HepG2 (cell line): ENCODE measurements at regions not wholly inside any gene's neighbourhood (a gene's known extent, or its start where the extent isn't known, plus 50 kb on each side); places are given as distances from the start of the nearest gene placed in this dataset.
A peak's percentile ranks its signal among the peaks of the same experiment; 100 is the strongest.

Experiments
- BCL6 ChIP-seq: IDR thresholded peaks from 2 replicates; pipeline ENCODE4 v1.6.1; 2016; ENCODE audit warnings: missing genetic modification reagents, missing compliant biosample characterization
- BORCS8-MEF2B ChIP-seq: sonication (generic); formaldehyde crosslinking; IDR thresholded peaks from 2 replicates; pipeline ENCODE4 v1.8.0; 2022; ENCODE audit warnings: mild to moderate bottlenecking, missing genetic modification reagents
- GTF2F1 ChIP-seq: fragments of 150-350 bp; IDR thresholded peaks from 2 replicates; pipeline ENCODE4 v1.6.1; 2014; ENCODE audit warnings: low read length
- HNRNPK ChIP-seq: fragments of 200-400 bp; formaldehyde crosslinking; IDR thresholded peaks from 2 replicates; pipeline ENCODE4 v1.6.1; 2018; ENCODE audit warnings: low read length, low read depth, moderate library complexity, mild to moderate bottlenecking; ENCODE audit not compliant: poor library complexity, severe bottlenecking
- KDM4B ChIP-seq: sonication (generic); formaldehyde crosslinking; IDR thresholded peaks from 2 replicates; pipeline ENCODE4 v1.4.0; 2020; ENCODE audit warnings: missing genetic modification reagents
- KLF12 ChIP-seq: sonication (generic); formaldehyde crosslinking; IDR thresholded peaks from 2 replicates; pipeline ENCODE4 v1.4.0; 2020; ENCODE audit warnings: missing genetic modification reagents, borderline replicate concordance
- MATR3 ChIP-seq: sonication (generic); formaldehyde crosslinking; IDR thresholded peaks from 2 replicates; pipeline ENCODE4 v1.4.0; 2020; ENCODE audit warnings: missing genetic modification reagents
- MXD4 ChIP-seq: IDR thresholded peaks from 2 replicates; pipeline ENCODE4 v1.6.1; 2016; ENCODE audit warnings: mild to moderate bottlenecking, missing biosample characterization, missing genetic modification reagents
- MXI1 ChIP-seq: IDR thresholded peaks from 3 replicates; pipeline ENCODE4 v1.6.1; 2012; ENCODE audit warnings: low read depth, low read length, inconsistent platforms, borderline replicate concordance
- NFE2L2 ChIP-seq: fragments of 150-350 bp; IDR thresholded peaks from 2 replicates; pipeline ENCODE4 v1.6.1; 2014; ENCODE audit warnings: low read length
- RBFOX2 ChIP-seq: fragments of 200-400 bp; formaldehyde crosslinking; IDR thresholded peaks from 2 replicates; pipeline ENCODE4 v1.6.1; 2017; ENCODE audit warnings: low read depth, mild to moderate bottlenecking, low read length
- SATB2 ChIP-seq: sonication (generic); formaldehyde crosslinking; IDR thresholded peaks from 2 replicates; pipeline ENCODE4 v1.5.0; 2020; ENCODE audit warnings: missing genetic modification reagents
- SIN3A ChIP-seq: IDR thresholded peaks from 2 replicates; pipeline ENCODE4 v1.6.1; 2011; ENCODE audit warnings: low read depth, mild to moderate bottlenecking, control low read depth, low read length, borderline replicate concordance
- SOX13 ChIP-seq, 3 experiments: fragments of 450-650 bp in 1 of 3; sonication (generic) in 1 of 3; formaldehyde crosslinking in 1 of 3; IDR thresholded peaks in 2 of 3; conservative IDR thresholded peaks in 1 of 3; 2 replicates each; pipeline versions ENCODE4 v1.5.0 to v1.6.1; 2016 to 2020; ENCODE audit warnings: antibody characterized with exemption in 1 of 3, mild to moderate bottlenecking in 1 of 3, missing compliant biosample characterization in 1 of 3, missing genetic modification reagents in 1 of 3, moderate library complexity in 1 of 3
- ZBTB20 ChIP-seq: sonication (generic); formaldehyde crosslinking; IDR thresholded peaks from 2 replicates; pipeline ENCODE4 v1.8.1; 2023; ENCODE audit warnings: missing genetic modification reagents, low read depth, mild to moderate bottlenecking, borderline replicate concordance
- ZBTB3 ChIP-seq: sonication (generic); formaldehyde crosslinking; IDR thresholded peaks from 2 replicates; pipeline ENCODE4 v1.4.0; 2020; ENCODE audit warnings: low read depth, mild to moderate bottlenecking, moderate library complexity, missing genetic modification reagents, borderline replicate concordance
- ZFY ChIP-seq: sonication (generic); formaldehyde crosslinking; IDR thresholded peaks from 2 replicates; pipeline ENCODE4 v1.4.0; 2020; ENCODE audit warnings: missing genetic modification reagents
- ZNF326 ChIP-seq: sonication (generic); formaldehyde crosslinking; IDR thresholded peaks from 2 replicates; pipeline ENCODE4 v1.4.0; 2020; ENCODE audit warnings: missing genetic modification reagents, borderline replicate concordance
- ZNF605 ChIP-seq: sonication (generic); formaldehyde crosslinking; IDR thresholded peaks from 2 replicates; pipeline ENCODE4 v1.8.0; 2022; ENCODE audit warnings: mild to moderate bottlenecking, missing genetic modification reagents
- ZNF607 ChIP-seq: sonication (generic); formaldehyde crosslinking; IDR thresholded peaks from 2 replicates; pipeline ENCODE4 v1.5.1; 2020; ENCODE audit warnings: missing genetic modification reagents, mild to moderate bottlenecking, borderline replicate concordance
- ZNF766 ChIP-seq: sonication (generic); formaldehyde crosslinking; IDR thresholded peaks from 2 replicates; pipeline ENCODE4 v1.5.0; 2020; ENCODE audit warnings: missing genetic modification reagents, borderline replicate concordance
- TF ChIP-seq, protein P1 (sequence below): sonication (generic); formaldehyde crosslinking; conservative IDR thresholded peaks from 2 replicates; pipeline ENCODE4 v1.4.0; 2020; ENCODE audit warnings: missing genetic modification reagents
- TF ChIP-seq, protein P2 (sequence below): sonication (generic); formaldehyde crosslinking; IDR thresholded peaks from 2 replicates; pipeline ENCODE4 v1.5.0; 2020; ENCODE audit warnings: missing genetic modification reagents
- TF ChIP-seq, protein P3 (sequence below): sonication (generic); formaldehyde crosslinking; IDR thresholded peaks from 2 replicates; pipeline ENCODE4 v1.4.0; 2020; ENCODE audit warnings: mild to moderate bottlenecking, missing genetic modification reagents

DNA sequence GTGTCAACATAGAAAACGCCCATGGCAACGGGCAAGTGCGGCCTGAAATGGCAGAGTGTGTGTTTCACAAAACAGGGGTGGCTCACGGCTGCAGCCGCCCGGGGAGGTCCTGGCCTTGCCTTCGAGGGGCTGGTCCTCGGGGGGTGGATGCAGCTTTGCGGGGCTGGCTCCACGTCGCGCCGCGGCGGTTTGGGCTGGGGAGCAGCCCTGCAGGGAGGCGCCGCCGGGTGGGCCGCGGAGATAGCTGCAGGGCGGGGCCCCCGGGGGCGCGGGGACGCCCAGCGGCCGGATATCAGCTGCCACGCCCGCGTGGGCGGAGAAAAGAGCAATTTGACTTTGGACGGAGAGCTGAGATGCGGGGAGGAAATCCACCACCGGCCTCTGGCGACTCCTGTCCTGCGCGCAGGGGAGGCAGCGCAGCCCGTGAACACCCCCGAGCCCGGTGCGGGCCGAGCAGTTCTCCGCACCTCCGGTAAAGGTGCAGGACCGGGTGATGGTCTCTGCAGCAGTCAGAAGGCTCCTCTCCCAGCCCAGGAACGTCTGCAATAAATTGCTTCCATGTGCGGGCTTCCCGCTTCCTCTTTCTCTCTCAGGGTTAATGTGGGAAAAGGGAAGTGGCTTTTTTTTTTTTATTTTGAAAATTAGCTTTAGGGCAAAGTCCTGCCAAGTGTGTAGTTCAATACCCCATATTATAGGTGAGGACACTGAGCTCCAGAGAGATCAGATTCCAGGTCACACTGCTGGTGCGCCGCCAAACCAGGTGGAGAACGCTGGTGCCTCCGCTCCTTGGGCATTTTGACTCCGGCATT, 110.5 kb downstream of the ARF6 start (continued):
- TF ChIP-seq ZNF766 (peak; percentile 69), ZFY (CRISPR knock-in tag) (peak; percentile 86), ZNF326 (no peak), NFE2L2 (no peak), ZNF607 (CRISPR knock-in tag) (no peak), ZBTB3 (0 out of 2 replicates have a peak, but pooled peaks have one; percentile 33), MXI1 (no peak; the same call in 2 of the 3 replicates), BCL6 (CRISPR knock-in tag) (peak; percentile 22; the same call in 1 of the 2 replicates), KLF12 (CRISPR knock-in tag) (peak; percentile 99), SATB2 (peak; percentile 50; the same call in 1 of the 2 replicates), SOX13 (IDR thresholded peaks at IDR 0.05) (no peak), SOX13 (CRISPR knock-in tag; conservative IDR thresholded peaks at IDR 0.05 in 1 of 2, IDR thresholded peaks at IDR 0.05 in 1 of 2) (no peak; a peak in 1 of 4 replicates), ZBTB20 (no peak), BORCS8-MEF2B (peak; percentile 67), KDM4B (CRISPR knock-in tag) (no peak), MATR3 (CRISPR knock-in tag) (no peak), HNRNPK (peak; percentile 16), ZNF605 (CRISPR knock-in tag) (no peak), MXD4 (CRISPR knock-in tag) (peak; percentile 70; the same call in 1 of the 2 replicates), RBFOX2 (peak; percentile 95), GTF2F1 (no peak), SIN3A (peak; percentile 51; the same call in 1 of the 2 replicates)
- TF ChIP-seq, protein P1, sequence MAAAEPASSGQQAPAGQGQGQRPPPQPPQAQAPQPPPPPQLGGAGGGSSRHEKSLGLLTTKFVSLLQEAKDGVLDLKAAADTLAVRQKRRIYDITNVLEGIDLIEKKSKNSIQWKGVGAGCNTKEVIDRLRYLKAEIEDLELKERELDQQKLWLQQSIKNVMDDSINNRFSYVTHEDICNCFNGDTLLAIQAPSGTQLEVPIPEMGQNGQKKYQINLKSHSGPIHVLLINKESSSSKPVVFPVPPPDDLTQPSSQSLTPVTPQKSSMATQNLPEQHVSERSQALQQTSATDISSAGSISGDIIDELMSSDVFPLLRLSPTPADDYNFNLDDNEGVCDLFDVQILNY, result 0 out of 2 replicates have a peak, but pooled peaks have one; percentile 25
- TF ChIP-seq, protein P2, sequence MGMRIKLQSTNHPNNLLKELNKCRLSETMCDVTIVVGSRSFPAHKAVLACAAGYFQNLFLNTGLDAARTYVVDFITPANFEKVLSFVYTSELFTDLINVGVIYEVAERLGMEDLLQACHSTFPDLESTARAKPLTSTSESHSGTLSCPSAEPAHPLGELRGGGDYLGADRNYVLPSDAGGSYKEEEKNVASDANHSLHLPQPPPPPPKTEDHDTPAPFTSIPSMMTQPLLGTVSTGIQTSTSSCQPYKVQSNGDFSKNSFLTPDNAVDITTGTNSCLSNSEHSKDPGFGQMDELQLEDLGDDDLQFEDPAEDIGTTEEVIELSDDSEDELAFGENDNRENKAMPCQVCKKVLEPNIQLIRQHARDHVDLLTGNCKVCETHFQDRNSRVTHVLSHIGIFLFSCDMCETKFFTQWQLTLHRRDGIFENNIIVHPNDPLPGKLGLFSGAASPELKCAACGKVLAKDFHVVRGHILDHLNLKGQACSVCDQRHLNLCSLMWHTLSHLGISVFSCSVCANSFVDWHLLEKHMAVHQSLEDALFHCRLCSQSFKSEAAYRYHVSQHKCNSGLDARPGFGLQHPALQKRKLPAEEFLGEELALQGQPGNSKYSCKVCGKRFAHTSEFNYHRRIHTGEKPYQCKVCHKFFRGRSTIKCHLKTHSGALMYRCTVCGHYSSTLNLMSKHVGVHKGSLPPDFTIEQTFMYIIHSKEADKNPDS (CRISPR knock-in tag), result no peak
- TF ChIP-seq, protein P3, sequence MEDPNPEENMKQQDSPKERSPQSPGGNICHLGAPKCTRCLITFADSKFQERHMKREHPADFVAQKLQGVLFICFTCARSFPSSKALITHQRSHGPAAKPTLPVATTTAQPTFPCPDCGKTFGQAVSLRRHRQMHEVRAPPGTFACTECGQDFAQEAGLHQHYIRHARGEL (CRISPR knock-in tag), result 0 out of 2 replicates have a peak, but pooled peaks have one; percentile 10
